Vagina (tissue), 2 donors: ENCODE measurements at regions not wholly inside any gene's neighbourhood (a gene's known extent, or its start where the extent isn't known, plus 50 kb on each side); places are given as distances from the start of the nearest gene placed in this dataset.

Experiments used
- CTCF ChIP-seq, 3 experiments: fragments of 450-650 bp in 2 of 3; fragments of 200-600 bp in 1 of 3; sonication (generic) in 1 of 3; IDR thresholded peaks; one replicate each; pipeline ENCODE4 v1.5.1; 2017 to 2019; ENCODE audit warnings: antibody characterized with exemption in 3 of 3, mild to moderate bottlenecking in 2 of 3, moderate library complexity in 2 of 3
- POLR2A ChIP-seq, 2 donors: fragments of 450-650 bp; IDR thresholded peaks; one replicate each; pipeline ENCODE4 v1.6.1; 2017; ENCODE audit warnings: antibody characterized with exemption in 2 of 2, mild to moderate bottlenecking in 2 of 2, moderate library complexity in 2 of 2
- POLR2AphosphoS5 ChIP-seq, 2 donors: sonication (generic); formaldehyde crosslinking; IDR thresholded peaks; one replicate each; pipeline ENCODE4 v1.9.0; 2017; ENCODE audit warnings: antibody characterized with exemption in 2 of 2, mild to moderate bottlenecking in 2 of 2, low read depth in 1 of 2; ENCODE audit not compliant: insufficient read depth in 1 of 2

GRCh38 chr12:71335963-71336257, 103.7 kb upstream of the LGR5 start:
- TF ChIP-seq POLR2A (IDR thresholded peaks at IDR 0.05) (no peak), POLR2AphosphoS5 (IDR thresholded peaks at IDR 0.05; ENCODE audit: insufficient read depth in 1 of 2, low read depth in 1 of 2) (no peak), CTCF (IDR thresholded peaks at IDR 0.05) (no peak)
